ENCODE measurements at regions not wholly inside any gene's neighbourhood (a gene's known extent, or its start where the extent isn't known, plus 50 kb on each side); places are given as distances from the start of the nearest gene placed in this dataset.

DNA sequence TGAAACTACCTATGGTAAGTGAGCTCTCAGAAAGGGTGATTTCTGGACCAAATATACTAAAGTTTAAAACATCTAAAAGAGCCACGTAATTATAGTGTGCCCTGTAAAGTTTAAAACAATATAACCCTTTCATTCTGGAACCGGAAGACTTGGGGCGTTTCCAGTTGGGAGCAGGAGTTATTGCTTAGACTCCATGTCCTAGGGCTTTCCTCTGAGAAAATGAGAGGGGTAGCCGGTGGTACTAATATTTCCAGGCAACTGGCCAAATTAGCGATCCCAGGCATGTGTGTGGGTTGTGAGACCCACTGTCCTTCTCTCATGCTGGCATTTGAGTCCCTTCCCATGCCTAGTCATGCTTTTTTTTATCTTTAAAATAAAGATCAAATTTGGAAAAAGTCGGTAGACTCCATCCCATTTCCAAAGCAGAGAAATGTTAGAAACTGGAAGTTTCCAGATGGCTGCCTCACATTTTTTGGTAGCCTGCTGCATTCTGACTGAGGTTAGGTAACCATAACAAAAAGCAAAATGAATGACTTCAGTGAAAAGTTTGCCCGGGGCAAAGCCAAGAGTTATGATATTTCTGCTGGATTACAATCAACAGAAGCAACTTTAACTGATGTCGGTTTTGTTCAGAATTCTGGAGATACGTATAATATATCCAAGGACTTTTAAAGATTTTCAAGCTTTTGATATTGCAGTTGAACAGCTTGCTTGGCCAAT lies 227.4 kb downstream of the SS18 start:
- Mint-ChIP-seq H3K9me3 (no peaks in the 10 kb centered on the region), H3K4me3 (no peak overlapping the region), H3K4me1 (ENCODE audit: low read depth) (no peaks in the 10 kb centered on the region), H3K27ac (no peak overlapping the region), H3K27me3 (peaks cover 10% of the 10 kb centered on the region), H3K36me3 (ENCODE audit: low read depth) (no peaks in the 10 kb centered on the region)
- no peak for DNase-seq
- TF ChIP-seq, protein P1, sequence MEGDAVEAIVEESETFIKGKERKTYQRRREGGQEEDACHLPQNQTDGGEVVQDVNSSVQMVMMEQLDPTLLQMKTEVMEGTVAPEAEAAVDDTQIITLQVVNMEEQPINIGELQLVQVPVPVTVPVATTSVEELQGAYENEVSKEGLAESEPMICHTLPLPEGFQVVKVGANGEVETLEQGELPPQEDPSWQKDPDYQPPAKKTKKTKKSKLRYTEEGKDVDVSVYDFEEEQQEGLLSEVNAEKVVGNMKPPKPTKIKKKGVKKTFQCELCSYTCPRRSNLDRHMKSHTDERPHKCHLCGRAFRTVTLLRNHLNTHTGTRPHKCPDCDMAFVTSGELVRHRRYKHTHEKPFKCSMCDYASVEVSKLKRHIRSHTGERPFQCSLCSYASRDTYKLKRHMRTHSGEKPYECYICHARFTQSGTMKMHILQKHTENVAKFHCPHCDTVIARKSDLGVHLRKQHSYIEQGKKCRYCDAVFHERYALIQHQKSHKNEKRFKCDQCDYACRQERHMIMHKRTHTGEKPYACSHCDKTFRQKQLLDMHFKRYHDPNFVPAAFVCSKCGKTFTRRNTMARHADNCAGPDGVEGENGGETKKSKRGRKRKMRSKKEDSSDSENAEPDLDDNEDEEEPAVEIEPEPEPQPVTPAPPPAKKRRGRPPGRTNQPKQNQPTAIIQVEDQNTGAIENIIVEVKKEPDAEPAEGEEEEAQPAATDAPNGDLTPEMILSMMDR (IDR thresholded peaks at IDR 0.05): no peak
- POLR2A ChIA-PET: no interaction called here
- CTCF ChIA-PET: no interaction called here
- no peak for ATAC-seq
- intact Hi-C loops (cut with micrococcal nuclease): no loop called here

DNA sequence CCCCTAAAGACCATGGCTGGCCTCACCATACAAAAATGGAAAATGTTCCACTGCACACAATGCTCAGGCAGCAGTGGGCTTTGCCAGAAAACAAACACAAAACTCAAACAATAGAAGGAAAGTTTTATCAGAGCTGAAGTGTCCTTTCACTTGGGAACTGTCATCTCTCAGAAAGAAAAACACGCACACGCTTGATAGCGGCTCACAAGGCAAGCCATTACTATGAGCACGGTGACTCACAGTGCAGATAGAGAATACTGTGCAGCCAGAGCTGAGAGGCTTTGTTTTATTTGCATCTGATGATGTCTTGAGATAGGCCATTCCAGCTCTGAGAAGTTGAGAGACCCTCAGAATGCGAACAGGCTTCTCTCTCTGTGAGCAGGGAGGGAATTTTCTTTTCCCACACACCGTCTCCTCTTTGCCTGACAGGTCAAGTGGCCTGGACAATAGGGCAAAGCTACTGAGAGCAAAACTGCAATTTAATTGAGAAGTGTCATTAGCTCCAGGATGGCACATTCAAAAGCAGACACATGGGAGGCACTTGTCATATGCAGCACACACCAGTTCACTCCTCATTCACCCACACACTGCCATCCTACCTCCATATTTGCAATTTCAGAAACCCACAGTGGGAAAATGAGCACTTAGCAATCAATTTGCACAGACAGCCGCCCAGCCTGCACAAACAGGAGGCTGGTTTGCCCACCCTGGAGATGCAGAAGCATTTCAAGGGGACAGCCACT lies 236.6 kb downstream of the SS18 start:
- no peak for DNase-seq
- H3K9me3 Mint-ChIP-seq: no peaks in the 10 kb centered on the region
- TF ChIP-seq, protein P1 (IDR thresholded peaks at IDR 0.05): no peak
- H3K27ac Mint-ChIP-seq: no peak overlapping the region
- no peaks in the 10 kb centered on the region for H3K4me1 Mint-ChIP-seq (ENCODE audit: low read depth)
- POLR2A ChIA-PET: no interaction called here
- intact Hi-C loops (cut with micrococcal nuclease): no loop called here
- ATAC-seq: no peak
- H3K4me3 Mint-ChIP-seq: no peak overlapping the region
- H3K27me3 Mint-ChIP-seq: peaks cover 9% of the 10 kb centered on the region
- no peaks in the 10 kb centered on the region for H3K36me3 Mint-ChIP-seq (ENCODE audit: low read depth)
- CTCF ChIA-PET: interaction anchor here (0.6 to 1.4 kb wide), 2 partner anchors 10 to 55 kb away, joined by 3 read pairs; no protein-coding TSS in a partner anchor

DNA sequence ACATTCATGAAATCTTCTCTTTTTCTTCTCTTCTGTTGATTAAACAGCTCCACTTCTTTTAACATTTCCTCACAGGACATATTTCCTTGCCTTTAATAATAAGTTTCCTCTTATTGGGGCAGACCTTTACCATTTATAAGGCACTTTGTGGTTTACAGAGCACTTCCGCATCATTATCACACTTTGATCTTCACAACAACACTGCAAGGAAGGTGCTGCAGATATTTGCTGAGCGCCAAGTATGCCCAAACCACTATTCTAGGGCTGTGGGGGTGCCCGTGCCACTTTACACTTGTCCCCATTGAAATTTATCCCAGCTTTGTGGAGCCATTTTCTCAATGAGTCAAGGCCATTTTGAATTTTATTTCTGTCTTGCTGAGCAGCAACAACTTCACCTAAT lies 246.6 kb downstream of the SS18 start:
- CTCF ChIA-PET: interaction anchor here (1.0 kb wide), 1 partner anchor 10 kb away, joined by 3 read pairs; no protein-coding TSS in a partner anchor
- Mint-ChIP-seq H3K27ac (no peak overlapping the region), H3K4me1 (ENCODE audit: low read depth) (no peaks in the 10 kb centered on the region), H3K36me3 (ENCODE audit: low read depth) (no peaks in the 10 kb centered on the region), H3K27me3 (peaks cover 6% of the 10 kb centered on the region), H3K4me3 (no peak overlapping the region), H3K9me3 (no peaks in the 10 kb centered on the region)
- ATAC-seq: no peak
- DNase-seq: no peak
- POLR2A ChIA-PET: interaction anchor here (0.6 kb wide), 1 partner anchor 795 kb away, joined by 3 read pairs; no protein-coding TSS in a partner anchor
- intact Hi-C loops (cut with micrococcal nuclease): no loop called here
- TF ChIP-seq, protein P1 (IDR thresholded peaks at IDR 0.05): no peak

DNA sequence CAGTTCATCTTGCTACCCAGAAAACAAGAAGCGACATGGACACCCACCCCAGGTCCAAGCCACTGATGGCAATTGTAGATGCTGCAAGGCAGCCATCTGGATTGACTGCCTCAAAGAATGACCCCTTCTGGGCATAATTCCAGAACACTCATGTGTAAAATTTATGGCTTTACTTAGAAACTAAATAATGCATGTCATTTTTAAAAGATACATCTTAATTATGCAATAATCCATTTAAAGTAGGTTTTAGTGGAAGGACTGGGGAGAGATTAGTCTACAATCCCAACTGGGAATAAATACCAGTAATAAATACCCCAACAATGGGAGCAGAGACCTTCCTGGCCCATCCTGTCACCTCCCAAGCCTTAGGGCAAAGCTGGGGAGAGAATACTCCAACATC lies 247.7 kb downstream of the SS18 start:
- Mint-ChIP-seq H3K4me3 (no peak overlapping the region), H3K4me1 (ENCODE audit: low read depth) (no peaks in the 10 kb centered on the region), H3K27me3 (peaks cover 6% of the 10 kb centered on the region), H3K36me3 (ENCODE audit: low read depth) (no peaks in the 10 kb centered on the region), H3K27ac (no peak overlapping the region), H3K9me3 (no peaks in the 10 kb centered on the region)
- TF ChIP-seq, protein P1 (IDR thresholded peaks at IDR 0.05): no peak
- CTCF ChIA-PET: no interaction called here
- ATAC-seq (no peak), DNase-seq (no peak)
- POLR2A ChIA-PET: interaction anchor here (0.6 kb wide), 1 partner anchor 92 kb away, joined by 3 read pairs; no protein-coding TSS in a partner anchor
- intact Hi-C loops (cut with micrococcal nuclease): no loop called here

DNA sequence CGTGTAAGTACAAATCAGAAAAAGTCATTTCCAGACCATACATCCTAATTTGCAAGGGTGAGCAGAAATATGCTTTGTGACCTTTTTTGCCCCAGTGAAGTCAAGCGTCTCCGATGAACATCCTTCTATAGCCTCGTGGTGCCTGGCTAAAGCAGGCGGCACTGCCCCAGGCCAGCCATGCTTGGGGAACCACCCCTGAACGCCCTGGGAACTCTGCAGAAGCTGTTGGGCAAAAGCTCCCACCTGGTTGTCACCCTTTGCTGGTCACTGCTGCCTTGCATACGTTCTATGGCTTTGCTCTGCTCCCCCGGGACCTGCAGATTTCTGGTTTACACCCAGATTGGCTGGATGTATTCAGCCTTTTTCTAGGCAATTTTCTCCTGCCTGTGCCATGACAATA lies 256.4 kb downstream of the SS18 start:
- Mint-ChIP-seq H3K36me3 (ENCODE audit: low read depth) (no peaks in the 10 kb centered on the region), H3K4me1 (ENCODE audit: low read depth) (no peaks in the 10 kb centered on the region), H3K27me3 (peaks cover 3% of the 10 kb centered on the region), H3K9me3 (no peaks in the 10 kb centered on the region), H3K4me3 (no peak overlapping the region), H3K27ac (no peak overlapping the region)
- intact Hi-C loops (cut with micrococcal nuclease): loop anchor here (10.0 kb wide), 1 partner anchor 269 kb away; no protein-coding TSS in a partner anchor
- ChIA-PET POLR2A (interaction anchor here (0.5 kb wide), 1 partner anchor 11 kb away, joined by 4 read pairs; no protein-coding TSS in a partner anchor), CTCF (interaction anchor here (0.6 to 0.9 kb wide), 3 partner anchors 38 to 1010 kb away, joined by 3 read pairs; no protein-coding TSS in a partner anchor)
- ATAC-seq (no peak), DNase-seq (no peak)
- TF ChIP-seq, protein P1 (IDR thresholded peaks at IDR 0.05): no peak
